Left ventricle myocardium inferior (tissue), 1 donor: ENCODE measurements at regions not wholly inside any gene's neighbourhood (a gene's known extent, or its start where the extent isn't known, plus 50 kb on each side); places are given as distances from the start of the nearest gene placed in this dataset.

Experiments
- DNase-seq: peaks from one replicate; pipeline ENCODE4 v3.0.0-alpha.2; 2020
- H3K27ac ChIP-seq: fragments of 200-600 bp; replicated peaks from 2 replicates; pipeline ENCODE4 v1.8.0; 2021
- H3K27me3 ChIP-seq: fragments of 200-600 bp; 2 replicates; pipeline ENCODE4 v1.8.0; 2021; ENCODE audit warnings: low read depth
- H3K36me3 ChIP-seq: fragments of 200-600 bp; 2 replicates; pipeline ENCODE4 v1.8.0; 2021
- H3K4me1 ChIP-seq: fragments of 200-600 bp; 2 replicates; pipeline ENCODE4 v1.8.0; 2021
- H3K4me3 ChIP-seq: fragments of 200-600 bp; 2 replicates; pipeline ENCODE4 v1.8.0; 2021; ENCODE audit warnings: mild to moderate bottlenecking, moderate library complexity
- H3K9me3 ChIP-seq: fragments of 200-600 bp; replicated peaks from 2 replicates; pipeline ENCODE4 v1.8.0; 2021
- intact Hi-C: fragments of 100-400 bp; cut with micrococcal nuclease; formaldehyde crosslinking; loops from one replicate; pipeline ENCODE4 v1.11.0; 2022
- TF ChIP-seq, protein P1 (sequence below): fragments of 200-600 bp; IDR thresholded peaks from 2 replicates; pipeline ENCODE4 v1.8.0; 2021; ENCODE audit warnings: antibody characterized with exemption, mild to moderate bottlenecking, borderline replicate concordance
- donor health status: DM: no; HTN: yes; CAD: no; lungs with severe emphysema.

DNA sequence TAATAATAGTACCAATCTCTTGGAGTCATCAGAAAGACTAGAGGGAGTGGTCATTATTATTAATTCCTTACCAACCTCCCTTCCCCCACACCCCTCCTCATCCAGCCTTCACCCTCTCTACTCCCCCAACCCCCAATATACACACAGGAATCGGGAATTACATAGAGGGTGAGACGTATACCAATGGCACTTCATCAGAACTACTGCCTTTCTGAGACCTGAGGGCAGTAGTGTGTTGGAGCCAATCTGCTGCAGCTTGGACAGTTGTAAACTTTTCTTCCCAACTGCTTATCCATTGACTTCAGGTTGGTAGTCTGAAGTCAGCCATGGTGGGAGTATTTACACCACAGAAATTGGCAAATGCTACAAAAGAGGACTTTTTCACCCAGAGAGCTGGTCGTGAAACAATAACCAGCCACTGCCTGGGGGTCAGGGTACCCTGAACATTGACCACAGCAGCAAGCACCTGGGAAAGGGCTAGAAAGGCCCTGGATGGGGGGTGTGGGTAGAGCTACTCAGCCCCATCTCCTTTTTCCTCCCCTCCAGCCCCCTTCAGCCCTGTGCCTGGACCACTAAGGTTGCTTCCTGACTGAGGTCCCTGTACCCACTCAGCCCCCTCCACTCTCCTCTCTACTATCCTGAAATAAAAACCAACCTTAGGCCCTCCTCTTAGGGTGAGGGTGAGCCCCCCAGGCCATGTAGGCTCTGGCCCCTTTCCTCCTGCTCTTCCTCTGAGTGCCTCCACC is 161.5 kb downstream of the MRPL14 start:
- no peak for DNase-seq
- Histone ChIP-seq H3K4me3 (no peak overlapping the region), H3K36me3 (no peaks in the 10 kb centered on the region), H3K9me3 (no peaks in the 10 kb centered on the region), H3K4me1 (peaks cover 9% of the 10 kb centered on the region), H3K27ac (no peak overlapping the region), H3K27me3 (no peaks in the 10 kb centered on the region)
- TF ChIP-seq, protein P1, sequence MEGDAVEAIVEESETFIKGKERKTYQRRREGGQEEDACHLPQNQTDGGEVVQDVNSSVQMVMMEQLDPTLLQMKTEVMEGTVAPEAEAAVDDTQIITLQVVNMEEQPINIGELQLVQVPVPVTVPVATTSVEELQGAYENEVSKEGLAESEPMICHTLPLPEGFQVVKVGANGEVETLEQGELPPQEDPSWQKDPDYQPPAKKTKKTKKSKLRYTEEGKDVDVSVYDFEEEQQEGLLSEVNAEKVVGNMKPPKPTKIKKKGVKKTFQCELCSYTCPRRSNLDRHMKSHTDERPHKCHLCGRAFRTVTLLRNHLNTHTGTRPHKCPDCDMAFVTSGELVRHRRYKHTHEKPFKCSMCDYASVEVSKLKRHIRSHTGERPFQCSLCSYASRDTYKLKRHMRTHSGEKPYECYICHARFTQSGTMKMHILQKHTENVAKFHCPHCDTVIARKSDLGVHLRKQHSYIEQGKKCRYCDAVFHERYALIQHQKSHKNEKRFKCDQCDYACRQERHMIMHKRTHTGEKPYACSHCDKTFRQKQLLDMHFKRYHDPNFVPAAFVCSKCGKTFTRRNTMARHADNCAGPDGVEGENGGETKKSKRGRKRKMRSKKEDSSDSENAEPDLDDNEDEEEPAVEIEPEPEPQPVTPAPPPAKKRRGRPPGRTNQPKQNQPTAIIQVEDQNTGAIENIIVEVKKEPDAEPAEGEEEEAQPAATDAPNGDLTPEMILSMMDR: no peak
- intact Hi-C loops: no loop called here

DNA sequence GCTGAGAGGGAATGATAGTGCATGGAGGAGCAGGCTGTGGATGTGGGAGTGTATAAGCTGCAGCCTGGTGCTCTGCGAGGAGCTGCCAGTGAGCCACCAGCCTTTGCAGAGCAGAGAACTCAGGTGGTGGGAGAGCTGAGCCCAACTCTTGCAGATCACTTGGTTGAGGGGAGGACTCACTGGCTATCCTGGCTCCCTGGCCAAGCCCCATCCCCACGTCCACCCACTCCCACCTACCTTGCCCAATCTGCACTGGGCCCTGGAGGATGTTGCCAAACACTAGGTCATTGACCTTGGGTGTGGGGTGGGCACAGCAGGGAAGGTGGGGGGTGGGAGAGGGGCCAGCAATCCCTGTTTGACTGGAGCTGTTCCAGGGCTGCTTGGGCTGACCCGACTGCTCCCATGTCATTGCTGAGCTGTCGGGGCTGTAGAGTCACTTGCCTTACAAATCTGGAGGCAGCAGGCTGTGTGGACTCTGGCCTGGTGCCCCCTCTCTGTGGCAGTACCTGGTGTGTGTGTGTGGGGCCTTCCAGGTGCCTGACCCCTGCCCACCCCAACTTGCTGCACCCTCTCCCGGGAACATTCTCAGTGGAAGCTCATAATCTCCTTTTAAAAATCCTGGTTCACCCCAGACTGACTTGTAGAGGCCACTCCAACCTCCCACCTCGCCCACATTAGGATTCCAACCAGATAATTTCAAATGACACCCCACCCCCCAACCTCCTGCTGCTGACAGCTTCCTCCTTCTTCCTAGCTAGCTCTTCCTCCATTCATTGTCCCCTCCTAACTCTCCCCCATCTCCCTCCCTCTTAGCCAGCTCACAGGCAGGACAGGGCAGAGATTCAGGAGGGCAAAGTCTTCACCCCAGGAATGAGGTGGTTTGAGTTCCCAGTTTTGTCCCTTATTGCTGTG is 162.3 kb downstream of the MRPL14 start:
- no peaks in the 10 kb centered on the region for H3K36me3 ChIP-seq
- no peaks in the 10 kb centered on the region for H3K27me3 ChIP-seq
- no peak overlapping the region for H3K4me3 ChIP-seq
- intact Hi-C loops: no loop called here
- H3K27ac ChIP-seq: no peak overlapping the region
- no peak for DNase-seq
- no peaks in the 10 kb centered on the region for H3K9me3 ChIP-seq
- peaks cover under 1% of the 10 kb centered on the region for H3K4me1 ChIP-seq
- TF ChIP-seq, protein P1: no peak

DNA sequence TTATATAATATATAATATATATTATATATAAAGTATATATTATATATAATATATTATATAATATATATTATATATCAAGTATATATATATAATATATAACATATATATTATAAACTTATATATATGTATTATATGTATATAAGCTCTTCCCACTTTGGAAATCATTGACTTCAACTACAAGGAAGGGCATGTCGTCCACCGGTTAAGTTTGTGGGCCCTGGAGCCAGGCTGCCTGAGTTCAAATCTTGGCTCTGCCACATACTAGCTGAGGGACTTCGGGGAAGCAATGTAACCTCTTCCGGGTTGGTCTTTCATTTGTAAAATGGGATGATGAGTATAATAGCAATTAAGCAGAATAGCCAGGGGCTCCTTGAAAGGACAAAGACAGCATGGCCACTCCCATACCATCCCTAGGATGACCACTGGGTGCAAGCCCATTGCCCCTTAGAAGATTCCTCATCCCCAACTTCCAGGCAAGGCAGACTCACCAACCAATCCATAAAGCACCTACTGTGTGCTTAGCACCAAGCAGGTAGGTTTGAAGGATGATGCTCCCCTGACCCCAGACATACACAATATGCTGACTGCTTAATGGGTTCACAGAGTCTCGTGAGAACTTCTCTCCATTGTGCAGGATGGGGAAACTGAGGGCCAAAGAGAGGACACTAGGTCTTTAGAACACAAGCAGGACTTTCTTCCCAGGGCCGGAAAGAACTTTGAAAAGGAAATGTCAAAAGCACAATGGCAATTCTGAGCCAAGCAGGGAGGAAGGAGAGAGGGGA is 163.2 kb downstream of the MRPL14 start:
- Histone ChIP-seq H3K4me1 (no peaks in the 10 kb centered on the region), H3K4me3 (no peak overlapping the region), H3K9me3 (no peaks in the 10 kb centered on the region), H3K36me3 (no peaks in the 10 kb centered on the region), H3K27ac (no peak overlapping the region), H3K27me3 (no peaks in the 10 kb centered on the region)
- DNase-seq: no peak
- TF ChIP-seq, protein P1: no peak
- intact Hi-C loops: no loop called here

DNA sequence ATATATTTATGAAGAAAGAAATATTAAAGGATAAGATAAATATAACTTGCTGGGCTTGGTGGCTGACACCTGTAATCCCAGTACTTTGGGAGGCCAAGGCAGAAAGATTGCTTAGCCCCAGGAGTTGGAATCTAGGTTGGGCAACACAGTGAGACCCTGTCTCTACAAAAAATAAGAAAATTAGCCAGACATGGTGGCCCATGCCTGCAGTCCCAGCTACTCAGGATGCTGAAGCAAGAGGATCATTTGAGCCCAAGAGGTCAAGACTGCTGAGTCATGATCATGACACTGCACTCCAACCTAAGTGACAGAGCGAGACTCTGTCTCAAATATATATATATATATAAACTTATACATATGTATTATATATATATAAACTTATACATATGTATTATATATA is 164.0 kb downstream of the MRPL14 start:
- Histone ChIP-seq H3K27ac (no peak overlapping the region), H3K27me3 (no peaks in the 10 kb centered on the region), H3K9me3 (no peaks in the 10 kb centered on the region), H3K4me3 (no peak overlapping the region), H3K36me3 (no peaks in the 10 kb centered on the region), H3K4me1 (no peaks in the 10 kb centered on the region)
- intact Hi-C loops: no loop called here
- TF ChIP-seq, protein P1: no peak
- DNase-seq: no peak

DNA sequence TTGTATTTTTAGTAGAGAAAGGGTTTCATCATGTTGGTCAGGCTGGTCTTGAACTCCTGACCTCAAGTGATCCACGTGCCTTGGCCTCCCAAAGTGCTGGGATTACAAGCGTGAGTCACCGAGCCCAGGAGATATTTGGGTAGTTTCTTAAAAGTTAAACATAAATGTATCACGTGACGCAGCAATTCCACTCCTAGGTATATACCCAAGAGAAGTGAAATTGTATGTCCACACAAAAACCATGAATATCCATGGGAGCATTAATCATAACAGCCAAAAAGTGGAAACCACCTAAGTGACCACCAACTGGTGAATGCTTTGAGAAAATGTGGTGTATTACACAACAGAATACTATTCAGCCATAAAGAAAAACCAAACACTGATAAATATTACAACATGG is 164.8 kb downstream of the MRPL14 start:
- H3K27ac ChIP-seq: no peak overlapping the region

More for the DNA sequence above, 164.8 kb downstream of the MRPL14 start:
- H3K36me3 ChIP-seq: no peaks in the 10 kb centered on the region
- DNase-seq: no peak
- intact Hi-C loops: no loop called here
- TF ChIP-seq, protein P1: no peak
- peaks cover 5% of the 10 kb centered on the region for H3K9me3 ChIP-seq
- no peaks in the 10 kb centered on the region for H3K27me3 ChIP-seq
- H3K4me3 ChIP-seq: no peak overlapping the region
- no peaks in the 10 kb centered on the region for H3K4me1 ChIP-seq
